ENCODE measurements at regions not wholly inside any gene's neighbourhood (a gene's known extent, or its start where the extent isn't known, plus 50 kb on each side); places are given as distances from the start of the nearest gene placed in this dataset.

DNA sequence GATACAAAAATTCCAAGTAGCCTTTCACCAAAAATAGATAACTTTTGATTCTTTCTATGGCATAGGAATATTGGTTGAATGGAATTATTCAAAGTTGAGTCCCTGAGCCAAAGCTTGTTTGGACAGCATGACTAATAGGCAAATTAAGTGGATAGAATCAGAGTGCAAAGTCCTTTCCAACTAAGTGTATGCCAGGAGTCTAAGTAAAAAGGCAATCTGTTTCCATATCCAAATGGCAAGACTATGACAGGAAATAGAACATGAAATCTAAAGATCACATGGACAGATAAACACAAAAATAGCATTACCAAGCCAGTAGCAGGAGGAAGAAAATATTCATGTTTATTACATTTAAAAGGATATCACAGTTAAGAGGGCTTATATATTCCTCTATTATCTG is 804.6 kb downstream of the SLITRK6 start:
- H4K20me1 ChIP-seq (ENCODE audit: insufficient read depth, low read length), result no peaks in the 10 kb centered on the region
- no peak overlapping the region for H3K4me3 ChIP-seq (ENCODE audit: low read length)
- no peak overlapping the region for H2AFZ ChIP-seq (ENCODE audit: low read depth, low read length)
- H3K36me3 ChIP-seq (replicated peaks; ENCODE audit: low read depth, low read length), result no peaks in the 10 kb centered on the region
- H3K9ac ChIP-seq (ENCODE audit: low read length), result no peak overlapping the region
- no peaks in the 10 kb centered on the region for H3K4me1 ChIP-seq (ENCODE audit: low read length)
- H3K79me2 ChIP-seq (ENCODE audit: low read length), result no peaks in the 10 kb centered on the region
- no peaks in the 10 kb centered on the region; the same call in 1 of the 2 replicates for H3K9me3 ChIP-seq (ENCODE audit: insufficient read depth, low read length)
- no peak overlapping the region for H3K4me2 ChIP-seq (ENCODE audit: low read length)
- no peak overlapping the region for H3K27ac ChIP-seq (ENCODE audit: low read length)
- TF ChIP-seq EZH2phosphoT487 (IDR thresholded peaks at IDR 0.05; ENCODE audit: low read depth), result no peak
- TF ChIP-seq, protein P1, sequence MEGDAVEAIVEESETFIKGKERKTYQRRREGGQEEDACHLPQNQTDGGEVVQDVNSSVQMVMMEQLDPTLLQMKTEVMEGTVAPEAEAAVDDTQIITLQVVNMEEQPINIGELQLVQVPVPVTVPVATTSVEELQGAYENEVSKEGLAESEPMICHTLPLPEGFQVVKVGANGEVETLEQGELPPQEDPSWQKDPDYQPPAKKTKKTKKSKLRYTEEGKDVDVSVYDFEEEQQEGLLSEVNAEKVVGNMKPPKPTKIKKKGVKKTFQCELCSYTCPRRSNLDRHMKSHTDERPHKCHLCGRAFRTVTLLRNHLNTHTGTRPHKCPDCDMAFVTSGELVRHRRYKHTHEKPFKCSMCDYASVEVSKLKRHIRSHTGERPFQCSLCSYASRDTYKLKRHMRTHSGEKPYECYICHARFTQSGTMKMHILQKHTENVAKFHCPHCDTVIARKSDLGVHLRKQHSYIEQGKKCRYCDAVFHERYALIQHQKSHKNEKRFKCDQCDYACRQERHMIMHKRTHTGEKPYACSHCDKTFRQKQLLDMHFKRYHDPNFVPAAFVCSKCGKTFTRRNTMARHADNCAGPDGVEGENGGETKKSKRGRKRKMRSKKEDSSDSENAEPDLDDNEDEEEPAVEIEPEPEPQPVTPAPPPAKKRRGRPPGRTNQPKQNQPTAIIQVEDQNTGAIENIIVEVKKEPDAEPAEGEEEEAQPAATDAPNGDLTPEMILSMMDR (IDR thresholded peaks at IDR 0.05; ENCODE audit: low read depth, low read length), result no peak
- H3K27me3 ChIP-seq (ENCODE audit: low read depth, low read length), result no peaks in the 10 kb centered on the region

DNA sequence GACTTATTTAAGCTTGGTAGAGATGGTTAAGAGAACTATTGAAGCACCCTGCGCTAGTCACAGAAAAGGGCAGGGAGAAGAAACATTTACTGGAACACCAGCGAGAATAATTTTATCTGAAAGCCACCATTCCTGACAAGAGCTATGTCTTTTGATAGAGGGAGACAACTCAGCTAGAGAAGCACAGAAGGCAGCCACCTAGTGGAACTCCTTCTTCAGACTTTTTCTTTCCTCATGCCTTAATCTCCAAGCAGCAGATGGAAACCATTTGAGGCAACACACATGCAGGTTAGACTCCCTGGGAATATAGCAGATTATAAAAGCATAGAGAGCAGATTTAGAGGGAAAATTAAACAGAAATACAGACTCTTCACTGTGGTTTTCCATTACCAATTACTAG is 813.4 kb downstream of the SLITRK6 start:
- no peak overlapping the region for H2AFZ ChIP-seq (ENCODE audit: low read depth, low read length)
- no peak overlapping the region for H3K27ac ChIP-seq (ENCODE audit: low read length)
- no peak overlapping the region for H3K9ac ChIP-seq (ENCODE audit: low read length)
- H3K4me1 ChIP-seq (ENCODE audit: low read length), result no peaks in the 10 kb centered on the region
- H3K36me3 ChIP-seq (replicated peaks; ENCODE audit: low read depth, low read length), result no peaks in the 10 kb centered on the region
- H3K4me3 ChIP-seq (ENCODE audit: low read length), result no peak overlapping the region
- H4K20me1 ChIP-seq (ENCODE audit: insufficient read depth, low read length), result no peaks in the 10 kb centered on the region
- TF ChIP-seq EZH2phosphoT487 (IDR thresholded peaks at IDR 0.05; ENCODE audit: low read depth), result no peak
- TF ChIP-seq, protein P1 (IDR thresholded peaks at IDR 0.05; ENCODE audit: low read depth, low read length), result peak; percentile 16; the same call in 1 of the 2 replicates
- H3K27me3 ChIP-seq (ENCODE audit: low read depth, low read length), result no peaks in the 10 kb centered on the region
- no peaks in the 10 kb centered on the region; the same call in 1 of the 2 replicates for H3K9me3 ChIP-seq (ENCODE audit: insufficient read depth, low read length)
- no peak overlapping the region for H3K4me2 ChIP-seq (ENCODE audit: low read length)
- no peaks in the 10 kb centered on the region for H3K79me2 ChIP-seq (ENCODE audit: low read length)

DNA sequence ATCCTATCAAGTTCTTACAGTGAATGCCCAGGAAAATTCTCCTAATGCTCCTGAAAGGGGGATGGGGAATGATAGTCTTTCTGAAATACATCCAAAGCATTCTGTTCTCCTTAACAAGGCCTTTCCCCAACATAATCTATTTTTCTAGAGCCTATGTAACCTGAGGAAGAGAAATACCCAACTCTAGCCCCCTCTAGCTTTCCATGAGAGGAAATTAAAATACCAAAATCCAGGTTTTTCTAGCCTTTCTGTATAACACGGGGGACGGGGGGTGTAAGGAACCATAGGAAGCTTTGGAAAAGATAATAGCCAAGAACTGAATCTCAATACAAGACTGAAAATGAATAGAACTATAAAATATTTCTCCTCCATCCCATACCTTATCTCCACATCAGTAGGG is 815.9 kb downstream of the SLITRK6 start:
- no peak overlapping the region for H3K27ac ChIP-seq (ENCODE audit: low read length)
- H3K79me2 ChIP-seq (ENCODE audit: low read length), result no peaks in the 10 kb centered on the region
- no peak for TF ChIP-seq EZH2phosphoT487 (IDR thresholded peaks at IDR 0.05; ENCODE audit: low read depth)
- TF ChIP-seq, protein P1 (IDR thresholded peaks at IDR 0.05; ENCODE audit: low read depth, low read length), result 0 out of 2 replicates have a peak, but pooled peaks have one; percentile 12
- H3K9ac ChIP-seq (ENCODE audit: low read length), result no peak overlapping the region
- no peaks in the 10 kb centered on the region for H3K27me3 ChIP-seq (ENCODE audit: low read depth, low read length)
- H3K36me3 ChIP-seq (replicated peaks; ENCODE audit: low read depth, low read length), result no peaks in the 10 kb centered on the region
- no peak overlapping the region for H3K4me2 ChIP-seq (ENCODE audit: low read length)
- no peaks in the 10 kb centered on the region for H3K9me3 ChIP-seq (ENCODE audit: insufficient read depth, low read length)
- no peak overlapping the region for H3K4me3 ChIP-seq (ENCODE audit: low read length)
- 0 out of 2 replicates have a peak, but pooled peaks cover 2% of the 10 kb centered on the region for H3K4me1 ChIP-seq (ENCODE audit: low read length)
- no peaks in the 10 kb centered on the region for H4K20me1 ChIP-seq (ENCODE audit: insufficient read depth, low read length)
- H2AFZ ChIP-seq (ENCODE audit: low read depth, low read length), result no peak overlapping the region

DNA sequence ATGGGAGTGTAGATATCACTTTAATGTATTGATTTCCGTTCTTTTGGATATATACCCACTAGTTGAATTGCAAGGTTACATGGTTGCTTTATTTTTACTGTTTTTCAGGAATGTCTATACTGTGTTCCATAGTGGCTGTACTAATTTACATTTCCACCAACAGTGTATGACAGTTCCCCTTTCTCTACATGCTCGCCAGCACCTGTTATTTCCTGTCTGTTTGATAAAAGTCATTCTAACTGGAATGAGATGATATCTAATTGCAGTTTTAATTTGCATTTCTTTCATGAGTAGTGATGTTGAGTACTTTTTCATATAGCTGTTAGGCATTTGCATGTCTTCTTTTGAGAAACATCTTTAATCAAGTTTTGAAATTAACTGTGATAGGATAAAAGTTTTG is 818.6 kb downstream of the SLITRK6 start:
- Histone ChIP-seq H3K9me3 (ENCODE audit: insufficient read depth, low read length) (no peaks in the 10 kb centered on the region), H3K9ac (ENCODE audit: low read length) (no peak overlapping the region)

More for the DNA sequence above, 818.6 kb downstream of the SLITRK6 start:
- Histone ChIP-seq H3K4me1 (ENCODE audit: low read length) (peaks cover 3% of the 10 kb centered on the region; the same call in 1 of the 2 replicates), H3K79me2 (ENCODE audit: low read length) (no peaks in the 10 kb centered on the region), H3K27ac (ENCODE audit: low read length) (no peak overlapping the region), H2AFZ (ENCODE audit: low read depth, low read length) (no peak overlapping the region), H3K27me3 (ENCODE audit: low read depth, low read length) (no peaks in the 10 kb centered on the region), H4K20me1 (ENCODE audit: insufficient read depth, low read length) (no peaks in the 10 kb centered on the region), H3K36me3 (replicated peaks; ENCODE audit: low read depth, low read length) (no peaks in the 10 kb centered on the region), H3K4me3 (ENCODE audit: low read length) (no peak overlapping the region), H3K4me2 (ENCODE audit: low read length) (no peak overlapping the region)
- TF ChIP-seq, protein P1 (IDR thresholded peaks at IDR 0.05; ENCODE audit: low read depth, low read length), result no peak
- TF ChIP-seq EZH2phosphoT487 (IDR thresholded peaks at IDR 0.05; ENCODE audit: low read depth), result no peak
